ENCODE measurements at regions not wholly inside any gene's neighbourhood (a gene's known extent, or its start where the extent isn't known, plus 50 kb on each side); places are given as distances from the start of the nearest gene placed in this dataset.

- DNase-seq (ENCODE audit: low read depth), result no peak
- no peak overlapping the region for H3K4me3 ChIP-seq (ENCODE audit: control insufficient read depth, low read depth, low read length)
- TF ChIP-seq CTCF (IDR thresholded peaks at IDR 0.05; ENCODE audit: control insufficient read depth, insufficient read depth, low read depth, low read length, missing control alignments), result no peak
These were observed 73.8 kb upstream of the FRY start for GRCh38 chr13:31957772-31958171.

- no peak for TF ChIP-seq CTCF (IDR thresholded peaks at IDR 0.05; ENCODE audit: control insufficient read depth, insufficient read depth, low read depth, low read length, missing control alignments)
- no peak for DNase-seq (ENCODE audit: low read depth)
- H3K4me3 ChIP-seq (ENCODE audit: control insufficient read depth, low read depth, low read length), result no peak overlapping the region
These were observed 68.7 kb upstream of the FRY start for GRCh38 chr13:31962731-31963370.

- H3K4me3 ChIP-seq (ENCODE audit: control insufficient read depth, low read depth, low read length), result no peak overlapping the region
- no peak for DNase-seq (ENCODE audit: low read depth)
- TF ChIP-seq CTCF (IDR thresholded peaks at IDR 0.05; ENCODE audit: control insufficient read depth, insufficient read depth, low read depth, low read length, missing control alignments), result no peak
These were observed 67.9 kb upstream of the FRY start for GRCh38 chr13:31963631-31964030.

GRCh38 chr13:31964168-31964567 lies 67.4 kb upstream of the FRY start:
- no peak for DNase-seq (ENCODE audit: low read depth)
- TF ChIP-seq CTCF (IDR thresholded peaks at IDR 0.05; ENCODE audit: control insufficient read depth, insufficient read depth, low read depth, low read length, missing control alignments), result no peak
- H3K4me3 ChIP-seq (ENCODE audit: control insufficient read depth, low read depth, low read length), result no peak overlapping the region

GRCh38 chr13:31965361-31966066 lies 66.1 kb upstream of the FRY start:
- DNase-seq (ENCODE audit: low read depth), result no peak
- TF ChIP-seq CTCF (IDR thresholded peaks at IDR 0.05; ENCODE audit: control insufficient read depth, insufficient read depth, low read depth, low read length, missing control alignments), result no peak
- H3K4me3 ChIP-seq (ENCODE audit: control insufficient read depth, low read depth, low read length), result no peak overlapping the region

GRCh38 chr13:31967155-31967554 lies 64.4 kb upstream of the FRY start:
- TF ChIP-seq CTCF (IDR thresholded peaks at IDR 0.05; ENCODE audit: control insufficient read depth, insufficient read depth, low read depth, low read length, missing control alignments), result no peak
- H3K4me3 ChIP-seq (ENCODE audit: control insufficient read depth, low read depth, low read length), result no peak overlapping the region
- DNase-seq (ENCODE audit: low read depth), result no peak

Measured in AG09309 (cell line).